Endothelial cell of umbilical vein (primary cell): ENCODE measurements at regions not wholly inside any gene's neighbourhood (a gene's known extent, or its start where the extent isn't known, plus 50 kb on each side); places are given as distances from the start of the nearest gene placed in this dataset.

Source experiments
- BruUV-seq: library from RNA; stranded (reverse); fragments of 400-500 nt; replicated peaks from 2 replicates; lab custom pipeline; 2021; lab: Mats Ljungman, UMichigan
- CTCF ChIA-PET: fragments of 300-600, 350-600 bp; sonication (Branson Sonifier 250); formaldehyde crosslinking; loops from one replicate; lab custom pipeline; 2021; ENCODE audit warnings: antibody characterized with exemption, inconsistent platforms; lab: Charles Lee
- POLR2A ChIA-PET: fragments of 300-600, 350-600 bp; sonication (Branson Sonifier 250); formaldehyde crosslinking; loops from one replicate; lab custom pipeline; 2021; ENCODE audit warnings: antibody characterized with exemption, inconsistent platforms; lab: Charles Lee
- DNase-seq: peaks from one replicate; pipeline ENCODE4 v3.0.0-alpha.2; 2011; ENCODE audit warnings: low read depth, low spot score
- FAIRE-seq: peaks from 2 replicates; lab custom pipeline; 2011; peaks lifted over from hg19 to GRCh38; lab: Jason Lieb, UNC
- H2AFZ ChIP-seq: 2 replicates; pipeline ENCODE4 v1.6.0; 2012; ENCODE audit warnings: low read depth, low read length, control low read depth, inconsistent platforms
- H3K27ac ChIP-seq: 2 replicates; pipeline ENCODE4 v1.5.1; 2011; ENCODE audit warnings: low read depth, mild to moderate bottlenecking, control low read depth, low read length, moderate library complexity; ENCODE audit not compliant: insufficient read depth
- H3K27me3 ChIP-seq, 2 experiments: 2 replicates each; pipeline versions ENCODE4 v1.6.0 to v1.6.1; 2011; ENCODE audit warnings: low read length in 2 of 2, mixed read lengths in 1 of 2; ENCODE audit not compliant: control insufficient read depth in 2 of 2, insufficient read depth in 2 of 2
- H3K36me3 ChIP-seq, 2 experiments: 2 replicates in 1 of 2; 3 replicates in 1 of 2; pipeline ENCODE4 v1.5.1; 2011; ENCODE audit warnings: low read length in 2 of 2, mild to moderate bottlenecking in 1 of 2, moderate library complexity in 1 of 2; ENCODE audit not compliant: control insufficient read depth in 2 of 2, insufficient read depth in 2 of 2; ENCODE audit errors: extremely low read depth in 1 of 2
- H3K4me1 ChIP-seq: 3 replicates; pipeline ENCODE4 v1.5.1; 2011; ENCODE audit warnings: mild to moderate bottlenecking, low read length; ENCODE audit not compliant: control insufficient read depth, insufficient read depth; ENCODE audit errors: extremely low read depth
- H3K4me2 ChIP-seq: 2 replicates; pipeline ENCODE4 v1.6.1; 2011; ENCODE audit warnings: low read length, control low read depth, mixed read lengths; ENCODE audit not compliant: insufficient read depth
- H3K4me3 ChIP-seq, 3 experiments: fragments of 200-600 bp in 1 of 3; sonication (generic), shearing (Covaris generic) in 1 of 3; replicated peaks in 1 of 3; 2 replicates each; pipeline ENCODE4 v1.5.1; 2011 to 2016; ENCODE audit warnings: control low read depth in 3 of 3, low read length in 3 of 3, mild to moderate bottlenecking in 2 of 3, inconsistent platforms in 1 of 3, low read depth in 1 of 3, moderate library complexity in 1 of 3; ENCODE audit not compliant: insufficient read depth in 1 of 3
- H3K79me2 ChIP-seq: 2 replicates; pipeline ENCODE4 v1.6.0; 2012; ENCODE audit warnings: low read length, inconsistent platforms; ENCODE audit not compliant: control insufficient read depth, insufficient read depth
- H3K9ac ChIP-seq: replicated peaks from 2 replicates; pipeline ENCODE3; 2011; ENCODE audit warnings: low read length, control low read depth; ENCODE audit not compliant: insufficient read depth; ENCODE audit errors: extremely low read depth
- H3K9me1 ChIP-seq: replicated peaks from 3 replicates; pipeline ENCODE4 v1.6.0; 2011; ENCODE audit warnings: mild to moderate bottlenecking, low read length; ENCODE audit not compliant: control insufficient read depth, insufficient read depth; ENCODE audit errors: extremely low read depth
- H3K9me3 ChIP-seq: replicated peaks from 2 replicates; pipeline ENCODE4 v1.5.1; 2012; ENCODE audit warnings: low read length, inconsistent platforms; ENCODE audit not compliant: control insufficient read depth, insufficient read depth
- H4K20me1 ChIP-seq: replicated peaks from 2 replicates; pipeline ENCODE3; 2011; ENCODE audit warnings: mild to moderate bottlenecking, low read length; ENCODE audit not compliant: control insufficient read depth, insufficient read depth; ENCODE audit errors: extremely low read depth
- FOS ChIP-seq: IDR thresholded peaks from 2 replicates; pipeline ENCODE4 v1.6.1; 2011; ENCODE audit warnings: mild to moderate bottlenecking, low read length, moderate library complexity, borderline replicate concordance; ENCODE audit not compliant: insufficient read depth
- JUN ChIP-seq: IDR thresholded peaks from 2 replicates; pipeline ENCODE4 v1.6.1; 2011; ENCODE audit warnings: borderline replicate concordance, low read depth; ENCODE audit not compliant: insufficient read length, insufficient read depth
- MYC ChIP-seq: IDR thresholded peaks from one replicate; pipeline ENCODE4 v1.6.1; 2011; ENCODE audit warnings: mild to moderate bottlenecking, low read depth, low read length
- POLR2A ChIP-seq: IDR thresholded peaks from 2 replicates; pipeline ENCODE4 v1.6.1; 2012; ENCODE audit warnings: low read depth, mild to moderate bottlenecking, control low read depth, low read length
- POLR2AphosphoS5 ChIP-seq: IDR thresholded peaks from 2 replicates; pipeline ENCODE4 v1.6.1; 2012; ENCODE audit warnings: low read depth, mild to moderate bottlenecking, control low read depth, low read length, moderate library complexity; ENCODE audit not compliant: insufficient read depth
- dilution Hi-C: fragments of 300-500 bp; cut with MboI; formaldehyde crosslinking; loops from one replicate; pipeline ENCODE4 v1.15.0; 2019; ENCODE audit warnings: low sequenced_read_pairs; ENCODE audit not compliant: extremely low pct_ligation_motif_present
- intact Hi-C: fragments of 100-400 bp; cut with micrococcal nuclease; formaldehyde crosslinking; loops from one replicate; pipeline ENCODE4 v1.10.0; 2022
- TF ChIP-seq, protein P1 (sequence below), 2 donors: IDR thresholded peaks; 1 replicate in 1 of 2; 2 replicates in 1 of 2; pipeline ENCODE4 v1.5.1; 2011; ENCODE audit warnings: low read length in 2 of 2, mild to moderate bottlenecking in 2 of 2, moderate library complexity in 2 of 2, control low read depth in 1 of 2, inconsistent platforms in 1 of 2, low read depth in 1 of 2; ENCODE audit not compliant: insufficient read depth in 1 of 2; ENCODE audit errors: extremely low read depth in 1 of 2

DNA sequence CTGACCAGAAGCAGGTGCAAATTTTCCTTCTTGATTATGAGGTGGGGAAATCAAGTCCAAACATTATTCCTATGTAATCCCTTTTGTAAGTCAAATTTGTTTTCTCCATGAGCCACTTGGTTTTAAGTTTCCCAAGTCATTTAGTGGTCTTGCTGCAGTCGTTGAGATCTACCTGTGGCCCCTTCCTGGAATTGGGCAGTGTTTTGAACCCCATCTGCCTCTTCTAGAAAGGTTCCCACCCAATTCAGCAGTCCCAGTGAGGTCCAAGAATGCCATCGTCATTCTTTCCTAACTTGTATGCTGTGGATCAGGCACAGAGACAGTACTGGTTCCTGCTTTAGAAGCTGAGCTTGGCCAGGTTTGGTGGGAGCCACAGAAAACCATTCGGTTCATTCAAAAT lies 77.8 kb upstream of the GNAZ start:
- CTCF ChIA-PET: no interaction called here
- Histone ChIP-seq H3K4me3 (no peak overlapping the region), H4K20me1 (no peaks in the 10 kb centered on the region), H3K9me1 (no peaks in the 10 kb centered on the region), H3K27ac (no peak overlapping the region), H3K9ac (no peak overlapping the region), H2AFZ (no peak overlapping the region), H3K79me2 (no peaks in the 10 kb centered on the region), H3K4me2 (no peak overlapping the region), H3K36me3 (no peaks in the 10 kb centered on the region), H3K27me3 (no peaks in the 10 kb centered on the region), H3K4me1 (no peaks in the 10 kb centered on the region), H3K9me3 (no peaks in the 10 kb centered on the region)
- DNase-seq (no peak), FAIRE-seq (no peak)
- no peak for TF ChIP-seq MYC
- TF ChIP-seq JUN: no peak
- no peak for TF ChIP-seq FOS
- TF ChIP-seq POLR2AphosphoS5: no peak
- TF ChIP-seq POLR2A: no peak
- TF ChIP-seq, protein P1, sequence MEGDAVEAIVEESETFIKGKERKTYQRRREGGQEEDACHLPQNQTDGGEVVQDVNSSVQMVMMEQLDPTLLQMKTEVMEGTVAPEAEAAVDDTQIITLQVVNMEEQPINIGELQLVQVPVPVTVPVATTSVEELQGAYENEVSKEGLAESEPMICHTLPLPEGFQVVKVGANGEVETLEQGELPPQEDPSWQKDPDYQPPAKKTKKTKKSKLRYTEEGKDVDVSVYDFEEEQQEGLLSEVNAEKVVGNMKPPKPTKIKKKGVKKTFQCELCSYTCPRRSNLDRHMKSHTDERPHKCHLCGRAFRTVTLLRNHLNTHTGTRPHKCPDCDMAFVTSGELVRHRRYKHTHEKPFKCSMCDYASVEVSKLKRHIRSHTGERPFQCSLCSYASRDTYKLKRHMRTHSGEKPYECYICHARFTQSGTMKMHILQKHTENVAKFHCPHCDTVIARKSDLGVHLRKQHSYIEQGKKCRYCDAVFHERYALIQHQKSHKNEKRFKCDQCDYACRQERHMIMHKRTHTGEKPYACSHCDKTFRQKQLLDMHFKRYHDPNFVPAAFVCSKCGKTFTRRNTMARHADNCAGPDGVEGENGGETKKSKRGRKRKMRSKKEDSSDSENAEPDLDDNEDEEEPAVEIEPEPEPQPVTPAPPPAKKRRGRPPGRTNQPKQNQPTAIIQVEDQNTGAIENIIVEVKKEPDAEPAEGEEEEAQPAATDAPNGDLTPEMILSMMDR (IDR thresholded peaks at IDR 0.05; ENCODE audit: extremely low read depth in 1 of 2, insufficient read depth in 1 of 2, low read depth in 1 of 2, low read length in 2 of 2): no peak
- intact Hi-C loops: no loop called here
- no TSS peak for BruUV-seq
- dilution Hi-C loops: no loop called here
- POLR2A ChIA-PET: no interaction called here

DNA sequence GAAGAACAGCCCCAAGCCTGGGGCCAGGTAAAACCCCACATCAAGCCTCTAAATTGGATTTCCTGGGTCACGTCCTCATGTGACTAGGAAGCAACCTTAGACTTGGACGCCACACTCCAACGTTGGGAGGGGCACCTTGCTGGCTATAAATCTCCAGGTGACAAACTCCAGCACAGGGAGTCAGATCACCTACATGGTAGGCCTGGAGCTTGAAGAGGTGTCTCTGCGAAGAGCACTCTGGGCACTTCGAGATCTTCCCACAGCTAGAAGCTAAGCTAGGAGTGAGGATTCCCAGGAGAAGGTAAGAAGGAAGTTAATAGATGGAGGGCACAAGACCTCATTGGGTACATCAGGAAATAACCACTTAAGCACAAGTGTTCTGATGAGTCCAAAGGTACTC lies 77.1 kb upstream of the GNAZ start:
- ChIA-PET POLR2A (no interaction called here), CTCF (no interaction called here)
- TF ChIP-seq, protein P1 (IDR thresholded peaks at IDR 0.05; ENCODE audit: extremely low read depth in 1 of 2, insufficient read depth in 1 of 2, low read depth in 1 of 2, low read length in 2 of 2): no peak
- no peak for TF ChIP-seq FOS
- intact Hi-C loops (no loop called here), dilution Hi-C loops (no loop called here)
- H2AFZ ChIP-seq: no peak overlapping the region
- H3K9ac ChIP-seq: no peak overlapping the region
- H3K9me1 ChIP-seq: no peaks in the 10 kb centered on the region
- H3K36me3 ChIP-seq: no peaks in the 10 kb centered on the region
- H3K4me3 ChIP-seq: no peak overlapping the region
- no peaks in the 10 kb centered on the region for H3K9me3 ChIP-seq
- H3K4me2 ChIP-seq: no peak overlapping the region
- no peaks in the 10 kb centered on the region for H4K20me1 ChIP-seq
- FAIRE-seq: no peak
- BruUV-seq: no TSS peak
- no peaks in the 10 kb centered on the region for H3K79me2 ChIP-seq
- H3K27ac ChIP-seq: no peak overlapping the region
- DNase-seq: no peak
- H3K4me1 ChIP-seq: no peaks in the 10 kb centered on the region
- no peaks in the 10 kb centered on the region for H3K27me3 ChIP-seq
